ENCODE measurements at regions not wholly inside any gene's neighbourhood (a gene's known extent, or its start where the extent isn't known, plus 50 kb on each side); places are given as distances from the start of the nearest gene placed in this dataset.

- H3K27me3 ChIP-seq (ENCODE audit: insufficient read depth, poor library complexity, severe bottlenecking): no peaks in the 10 kb centered on the region
- no peak for DNase-seq (ENCODE audit: low read depth in 1 of 2, low spot score in 1 of 2)
These were observed 890.9 kb upstream of the CDH8 start for GRCh38 chr16:62927122-62927521.

GRCh38 chr16:62926121-62926801 is 890.0 kb upstream of the CDH8 start:
- TF ChIP-seq, protein P1, sequence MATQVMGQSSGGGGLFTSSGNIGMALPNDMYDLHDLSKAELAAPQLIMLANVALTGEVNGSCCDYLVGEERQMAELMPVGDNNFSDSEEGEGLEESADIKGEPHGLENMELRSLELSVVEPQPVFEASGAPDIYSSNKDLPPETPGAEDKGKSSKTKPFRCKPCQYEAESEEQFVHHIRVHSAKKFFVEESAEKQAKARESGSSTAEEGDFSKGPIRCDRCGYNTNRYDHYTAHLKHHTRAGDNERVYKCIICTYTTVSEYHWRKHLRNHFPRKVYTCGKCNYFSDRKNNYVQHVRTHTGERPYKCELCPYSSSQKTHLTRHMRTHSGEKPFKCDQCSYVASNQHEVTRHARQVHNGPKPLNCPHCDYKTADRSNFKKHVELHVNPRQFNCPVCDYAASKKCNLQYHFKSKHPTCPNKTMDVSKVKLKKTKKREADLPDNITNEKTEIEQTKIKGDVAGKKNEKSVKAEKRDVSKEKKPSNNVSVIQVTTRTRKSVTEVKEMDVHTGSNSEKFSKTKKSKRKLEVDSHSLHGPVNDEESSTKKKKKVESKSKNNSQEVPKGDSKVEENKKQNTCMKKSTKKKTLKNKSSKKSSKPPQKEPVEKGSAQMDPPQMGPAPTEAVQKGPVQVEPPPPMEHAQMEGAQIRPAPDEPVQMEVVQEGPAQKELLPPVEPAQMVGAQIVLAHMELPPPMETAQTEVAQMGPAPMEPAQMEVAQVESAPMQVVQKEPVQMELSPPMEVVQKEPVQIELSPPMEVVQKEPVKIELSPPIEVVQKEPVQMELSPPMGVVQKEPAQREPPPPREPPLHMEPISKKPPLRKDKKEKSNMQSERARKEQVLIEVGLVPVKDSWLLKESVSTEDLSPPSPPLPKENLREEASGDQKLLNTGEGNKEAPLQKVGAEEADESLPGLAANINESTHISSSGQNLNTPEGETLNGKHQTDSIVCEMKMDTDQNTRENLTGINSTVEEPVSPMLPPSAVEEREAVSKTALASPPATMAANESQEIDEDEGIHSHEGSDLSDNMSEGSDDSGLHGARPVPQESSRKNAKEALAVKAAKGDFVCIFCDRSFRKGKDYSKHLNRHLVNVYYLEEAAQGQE (IDR thresholded peaks at IDR 0.05; ENCODE audit: insufficient replicate concordance, low read depth): no peak
- no peak for TF ChIP-seq SPI1 (IDR thresholded peaks at IDR 0.05; ENCODE audit: borderline replicate concordance, low read depth)
- no peak for TF ChIP-seq POLR2AphosphoS5 (IDR thresholded peaks at IDR 0.05; ENCODE audit: low read depth)
- no peak for TF ChIP-seq GABPA (IDR thresholded peaks at IDR 0.05; ENCODE audit: low read depth)
- TF ChIP-seq, protein P2, sequence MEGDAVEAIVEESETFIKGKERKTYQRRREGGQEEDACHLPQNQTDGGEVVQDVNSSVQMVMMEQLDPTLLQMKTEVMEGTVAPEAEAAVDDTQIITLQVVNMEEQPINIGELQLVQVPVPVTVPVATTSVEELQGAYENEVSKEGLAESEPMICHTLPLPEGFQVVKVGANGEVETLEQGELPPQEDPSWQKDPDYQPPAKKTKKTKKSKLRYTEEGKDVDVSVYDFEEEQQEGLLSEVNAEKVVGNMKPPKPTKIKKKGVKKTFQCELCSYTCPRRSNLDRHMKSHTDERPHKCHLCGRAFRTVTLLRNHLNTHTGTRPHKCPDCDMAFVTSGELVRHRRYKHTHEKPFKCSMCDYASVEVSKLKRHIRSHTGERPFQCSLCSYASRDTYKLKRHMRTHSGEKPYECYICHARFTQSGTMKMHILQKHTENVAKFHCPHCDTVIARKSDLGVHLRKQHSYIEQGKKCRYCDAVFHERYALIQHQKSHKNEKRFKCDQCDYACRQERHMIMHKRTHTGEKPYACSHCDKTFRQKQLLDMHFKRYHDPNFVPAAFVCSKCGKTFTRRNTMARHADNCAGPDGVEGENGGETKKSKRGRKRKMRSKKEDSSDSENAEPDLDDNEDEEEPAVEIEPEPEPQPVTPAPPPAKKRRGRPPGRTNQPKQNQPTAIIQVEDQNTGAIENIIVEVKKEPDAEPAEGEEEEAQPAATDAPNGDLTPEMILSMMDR (IDR thresholded peaks at IDR 0.05; ENCODE audit: insufficient read depth, low read length): no peak
- H3K27me3 ChIP-seq (ENCODE audit: insufficient read depth, poor library complexity, severe bottlenecking): no peaks in the 10 kb centered on the region
- DNase-seq (ENCODE audit: low read depth in 1 of 2, low spot score in 1 of 2): no peak
- no peak overlapping the region for H3K27ac ChIP-seq (replicated peaks)
- no peak overlapping the region for H3K4me3 ChIP-seq (replicated peaks; ENCODE audit: insufficient read depth, low read length)

More at GRCh38 chr16:62927122-62927521, 890.9 kb upstream of the CDH8 start:
- no peak overlapping the region for H3K27ac ChIP-seq (replicated peaks)
- H3K4me3 ChIP-seq (replicated peaks; ENCODE audit: insufficient read depth, low read length): no peak overlapping the region
- no peak for TF ChIP-seq POLR2AphosphoS5 (IDR thresholded peaks at IDR 0.05; ENCODE audit: low read depth)
- TF ChIP-seq, protein P1 (IDR thresholded peaks at IDR 0.05; ENCODE audit: insufficient replicate concordance, low read depth): no peak
- TF ChIP-seq SPI1 (IDR thresholded peaks at IDR 0.05; ENCODE audit: borderline replicate concordance, low read depth): no peak
- TF ChIP-seq, protein P2 (IDR thresholded peaks at IDR 0.05; ENCODE audit: insufficient read depth, low read length): no peak
- TF ChIP-seq GABPA (IDR thresholded peaks at IDR 0.05; ENCODE audit: low read depth): no peak

DNA sequence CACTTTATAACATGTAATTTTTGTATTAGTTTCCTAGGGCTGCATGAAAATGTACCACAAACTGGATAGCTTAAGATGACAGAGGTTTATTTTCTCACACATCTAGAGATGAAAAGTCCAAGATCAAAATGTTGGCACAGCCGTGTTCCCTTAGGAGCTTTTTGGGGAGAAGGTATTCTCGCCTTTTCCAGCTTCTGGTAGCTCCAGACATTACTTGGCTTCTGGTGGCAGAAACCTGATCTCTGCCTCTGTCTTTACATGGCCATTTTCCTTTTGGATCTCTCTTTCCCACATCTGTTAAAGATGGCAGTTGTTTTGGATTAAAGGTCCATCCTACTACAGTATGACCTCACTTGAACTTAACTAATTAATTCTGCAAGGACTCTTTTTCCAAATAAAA is 885.7 kb upstream of the CDH8 start:
- no peak for DNase-seq (ENCODE audit: low read depth in 1 of 2, low spot score in 1 of 2)
- Histone ChIP-seq H3K27me3 (ENCODE audit: insufficient read depth, poor library complexity, severe bottlenecking) (no peaks in the 10 kb centered on the region), H3K4me3 (replicated peaks; ENCODE audit: insufficient read depth, low read length) (no peak overlapping the region), H3K27ac (replicated peaks) (no peak overlapping the region)
- TF ChIP-seq, protein P1 (IDR thresholded peaks at IDR 0.05; ENCODE audit: insufficient replicate concordance, low read depth): no peak
- TF ChIP-seq, protein P2 (IDR thresholded peaks at IDR 0.05; ENCODE audit: insufficient read depth, low read length): no peak
- no peak for TF ChIP-seq SPI1 (IDR thresholded peaks at IDR 0.05; ENCODE audit: borderline replicate concordance, low read depth)
- no peak for TF ChIP-seq GABPA (IDR thresholded peaks at IDR 0.05; ENCODE audit: low read depth)
- no peak for TF ChIP-seq POLR2AphosphoS5 (IDR thresholded peaks at IDR 0.05; ENCODE audit: low read depth)

Data from HL-60 (cell line).